Parathyroid adenoma (tissue), 2 donors: ENCODE measurements at regions not wholly inside any gene's neighbourhood (a gene's known extent, or its start where the extent isn't known, plus 50 kb on each side); places are given as distances from the start of the nearest gene placed in this dataset.

Source experiments
- H2AFZ ChIP-seq: fragments of 300-600 bp; sonication (generic); one replicate; pipeline ENCODE4 v1.7.0; 2017; ENCODE audit warnings: antibody characterized with exemption, mild to moderate bottlenecking
- H3K27ac ChIP-seq: fragments of 300-600 bp; sonication (generic); one replicate; pipeline ENCODE4 v1.7.0; 2017
- H3K27me3 ChIP-seq: fragments of 300-600 bp; sonication (generic); one replicate; pipeline ENCODE4 v1.7.0; 2017; ENCODE audit warnings: low read length; ENCODE audit not compliant: control insufficient read depth, insufficient read depth
- H3K36me3 ChIP-seq: fragments of 300-600 bp; sonication (generic); one replicate; pipeline ENCODE4 v1.7.0; 2017; ENCODE audit warnings: low read length; ENCODE audit not compliant: control insufficient read depth, insufficient read depth
- H3K4me1 ChIP-seq: fragments of 300-600 bp; sonication (generic); one replicate; pipeline ENCODE4 v1.7.0; 2017; ENCODE audit warnings: control low read depth
- H3K4me2 ChIP-seq: fragments of 300-600 bp; sonication (generic); one replicate; pipeline ENCODE4 v1.7.0; 2017; ENCODE audit warnings: low read length
- H3K4me3 ChIP-seq: fragments of 300-600 bp; sonication (generic); one replicate; pipeline ENCODE4 v1.7.0; 2017; ENCODE audit warnings: low read depth, low read length
- H3K79me2 ChIP-seq: fragments of 300-600 bp; sonication (generic); one replicate; pipeline ENCODE4 v1.7.0; 2017; ENCODE audit warnings: control low read depth
- H3K9ac ChIP-seq: fragments of 300-600 bp; sonication (generic); one replicate; pipeline ENCODE4 v1.7.0; 2017; ENCODE audit warnings: mild to moderate bottlenecking
- H3K9me3 ChIP-seq: fragments of 300-600 bp; sonication (generic); one replicate; pipeline ENCODE4 v1.7.0; 2017; ENCODE audit warnings: low read length; ENCODE audit not compliant: control insufficient read depth
- TF ChIP-seq, protein P1 (sequence below): fragments of 300-600 bp; sonication (generic); IDR thresholded peaks from one replicate; pipeline ENCODE4 v1.7.0; 2017; ENCODE audit warnings: antibody characterized with exemption, mild to moderate bottlenecking
- donor health status: primary hyperparathyroidism.

- TF ChIP-seq, protein P1, sequence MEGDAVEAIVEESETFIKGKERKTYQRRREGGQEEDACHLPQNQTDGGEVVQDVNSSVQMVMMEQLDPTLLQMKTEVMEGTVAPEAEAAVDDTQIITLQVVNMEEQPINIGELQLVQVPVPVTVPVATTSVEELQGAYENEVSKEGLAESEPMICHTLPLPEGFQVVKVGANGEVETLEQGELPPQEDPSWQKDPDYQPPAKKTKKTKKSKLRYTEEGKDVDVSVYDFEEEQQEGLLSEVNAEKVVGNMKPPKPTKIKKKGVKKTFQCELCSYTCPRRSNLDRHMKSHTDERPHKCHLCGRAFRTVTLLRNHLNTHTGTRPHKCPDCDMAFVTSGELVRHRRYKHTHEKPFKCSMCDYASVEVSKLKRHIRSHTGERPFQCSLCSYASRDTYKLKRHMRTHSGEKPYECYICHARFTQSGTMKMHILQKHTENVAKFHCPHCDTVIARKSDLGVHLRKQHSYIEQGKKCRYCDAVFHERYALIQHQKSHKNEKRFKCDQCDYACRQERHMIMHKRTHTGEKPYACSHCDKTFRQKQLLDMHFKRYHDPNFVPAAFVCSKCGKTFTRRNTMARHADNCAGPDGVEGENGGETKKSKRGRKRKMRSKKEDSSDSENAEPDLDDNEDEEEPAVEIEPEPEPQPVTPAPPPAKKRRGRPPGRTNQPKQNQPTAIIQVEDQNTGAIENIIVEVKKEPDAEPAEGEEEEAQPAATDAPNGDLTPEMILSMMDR, result no peak
- no peak overlapping the region for H3K27ac ChIP-seq
Measured at GRCh38 chr10:65395631-65396030, 1530.2 kb upstream of the LRRTM3 start.

DNA sequence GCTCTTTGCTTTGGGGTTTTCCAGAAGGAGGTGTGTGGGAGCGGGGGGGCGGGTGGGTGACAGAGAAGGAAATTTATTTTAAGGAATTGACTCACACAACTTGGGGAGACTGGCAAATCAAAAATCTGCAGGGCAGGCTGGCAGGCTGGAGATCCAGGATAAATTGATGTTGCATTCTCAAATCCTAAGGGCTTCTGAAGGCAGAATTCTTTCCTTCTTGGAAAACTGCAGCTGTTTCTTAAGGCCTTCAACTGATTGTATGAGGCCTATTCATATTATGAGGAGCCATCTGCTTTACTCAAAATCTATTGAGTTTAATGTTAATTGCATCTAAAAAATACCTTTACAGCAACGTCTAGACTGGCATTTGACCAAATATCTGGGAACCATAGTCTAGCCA, 1528.8 kb upstream of the LRRTM3 start:
- Histone ChIP-seq H3K36me3 (no peaks in the 10 kb centered on the region), H3K4me2 (no peak overlapping the region), H3K79me2 (no peaks in the 10 kb centered on the region), H2AFZ (no peak overlapping the region), H3K27ac (no peak overlapping the region), H3K9ac (no peak overlapping the region), H3K27me3 (no peaks in the 10 kb centered on the region), H3K4me1 (no peaks in the 10 kb centered on the region), H3K4me3 (no peak overlapping the region), H3K9me3 (no peaks in the 10 kb centered on the region)
- TF ChIP-seq, protein P1, result no peak

More at GRCh38 chr10:65395631-65396030, 1530.2 kb upstream of the LRRTM3 start:
- Histone ChIP-seq H3K4me3 (no peak overlapping the region), H3K4me1 (no peaks in the 10 kb centered on the region), H2AFZ (no peak overlapping the region), H3K27me3 (no peaks in the 10 kb centered on the region), H3K9me3 (no peaks in the 10 kb centered on the region), H3K79me2 (no peaks in the 10 kb centered on the region), H3K9ac (no peak overlapping the region), H3K4me2 (no peak overlapping the region), H3K36me3 (no peaks in the 10 kb centered on the region)

DNA sequence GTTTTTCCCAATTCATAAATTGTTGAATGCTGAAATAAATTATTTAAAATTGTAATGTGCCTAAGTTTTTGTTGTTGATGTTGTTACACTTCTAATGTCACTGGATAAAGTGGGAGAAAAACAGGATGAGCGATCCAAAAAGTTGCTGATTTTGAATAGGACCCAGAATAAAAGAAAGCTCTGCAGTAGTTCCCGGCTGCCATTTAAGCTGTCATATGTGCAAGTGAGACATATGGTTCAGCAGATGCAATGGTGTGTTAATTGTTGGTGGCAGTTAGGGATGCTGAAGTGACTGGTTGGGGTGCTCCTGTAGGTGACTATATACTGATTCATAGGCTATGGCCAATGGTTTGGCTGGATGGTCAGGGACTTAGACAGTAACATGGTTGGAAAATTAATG, 1517.4 kb upstream of the LRRTM3 start:
- no peak overlapping the region for H3K4me2 ChIP-seq
- no peaks in the 10 kb centered on the region for H3K36me3 ChIP-seq
- H2AFZ ChIP-seq, result no peak overlapping the region
- H3K9me3 ChIP-seq, result no peaks in the 10 kb centered on the region
- TF ChIP-seq, protein P1, result no peak
- H3K27ac ChIP-seq, result no peak overlapping the region
- H3K4me3 ChIP-seq, result no peak overlapping the region
- H3K79me2 ChIP-seq, result no peaks in the 10 kb centered on the region
- no peak overlapping the region for H3K9ac ChIP-seq
- no peaks in the 10 kb centered on the region for H3K27me3 ChIP-seq
- no peaks in the 10 kb centered on the region for H3K4me1 ChIP-seq

DNA sequence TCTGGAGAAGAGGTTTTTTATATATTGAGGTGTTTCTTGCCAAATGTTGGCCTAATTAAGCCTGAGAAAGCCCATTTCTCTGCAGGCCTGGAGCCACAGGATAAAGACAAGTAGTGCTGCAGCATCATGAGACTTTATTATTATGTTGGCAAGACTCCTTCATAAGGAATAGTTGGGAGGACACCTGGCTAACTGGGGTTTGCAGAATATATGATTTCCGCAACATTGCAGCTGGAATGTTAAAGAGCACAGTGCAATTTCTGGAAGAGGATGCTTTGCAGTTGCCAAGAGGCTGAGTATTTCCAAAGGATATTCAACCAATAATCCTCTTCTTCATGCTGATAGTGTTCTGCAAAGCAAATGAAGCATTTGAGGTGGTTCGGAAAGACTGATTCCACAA, 1512.8 kb upstream of the LRRTM3 start:
- H3K9me3 ChIP-seq, result no peaks in the 10 kb centered on the region
- H3K4me1 ChIP-seq, result no peaks in the 10 kb centered on the region
- TF ChIP-seq, protein P1, result no peak
- no peaks in the 10 kb centered on the region for H3K79me2 ChIP-seq
- H3K9ac ChIP-seq, result no peak overlapping the region
- H3K4me2 ChIP-seq, result no peak overlapping the region
- no peaks in the 10 kb centered on the region for H3K36me3 ChIP-seq
- H3K27ac ChIP-seq, result no peak overlapping the region
- no peak overlapping the region for H3K4me3 ChIP-seq
- H3K27me3 ChIP-seq, result no peaks in the 10 kb centered on the region
- no peak overlapping the region for H2AFZ ChIP-seq

DNA sequence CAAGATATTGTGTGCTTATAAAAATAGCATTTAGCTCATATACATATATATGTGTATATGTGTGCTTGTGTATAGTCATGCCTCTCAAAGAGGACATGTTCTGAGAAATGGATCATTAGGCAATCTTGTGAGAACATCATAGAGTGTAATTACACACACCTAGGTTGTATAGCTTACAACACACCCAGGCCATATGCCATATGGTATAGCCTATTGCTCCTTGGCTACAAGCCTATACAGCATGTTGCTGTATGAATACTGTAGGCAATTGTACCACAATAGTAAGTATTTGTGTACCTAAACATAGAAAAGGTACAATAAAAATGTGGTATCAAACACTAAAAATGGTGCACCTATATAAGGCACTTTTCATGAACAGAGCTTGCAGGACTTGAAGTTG, 1510.5 kb upstream of the LRRTM3 start:
- Histone ChIP-seq H3K4me2 (no peak overlapping the region), H3K27me3 (no peaks in the 10 kb centered on the region), H3K36me3 (no peaks in the 10 kb centered on the region), H3K4me1 (no peaks in the 10 kb centered on the region), H3K9ac (no peak overlapping the region), H3K27ac (no peak overlapping the region), H2AFZ (no peak overlapping the region), H3K9me3 (no peaks in the 10 kb centered on the region), H3K4me3 (no peak overlapping the region), H3K79me2 (no peaks in the 10 kb centered on the region)
- TF ChIP-seq, protein P1, result no peak
